ENCODE measurements at regions not wholly inside any gene's neighbourhood (a gene's known extent, or its start where the extent isn't known, plus 50 kb on each side); places are given as distances from the start of the nearest gene placed in this dataset.

DNA sequence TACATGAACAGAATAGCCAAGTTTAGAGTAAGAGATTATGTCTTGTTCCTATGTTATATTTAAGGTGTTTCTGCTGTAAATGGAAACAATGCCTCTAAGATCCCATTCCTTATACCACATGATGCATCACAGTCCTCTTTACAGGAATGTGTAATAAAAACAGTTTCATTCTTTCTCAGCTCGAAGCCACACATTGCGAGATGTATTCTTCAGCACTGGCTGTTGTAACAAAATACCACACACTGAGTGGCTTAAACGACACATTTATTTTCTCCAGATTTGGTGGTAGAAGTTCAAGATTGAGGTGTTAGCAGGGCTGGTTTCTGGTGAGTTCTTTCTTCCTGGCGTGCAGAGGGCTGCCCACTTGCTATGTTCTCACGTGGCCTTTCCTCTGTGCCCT lies 246.2 kb downstream of the SOCS6 start:
- no peak for TF ChIP-seq CREM (CRISPR knock-in tag; IDR thresholded peaks at IDR 0.05)
- TF ChIP-seq, protein P1, sequence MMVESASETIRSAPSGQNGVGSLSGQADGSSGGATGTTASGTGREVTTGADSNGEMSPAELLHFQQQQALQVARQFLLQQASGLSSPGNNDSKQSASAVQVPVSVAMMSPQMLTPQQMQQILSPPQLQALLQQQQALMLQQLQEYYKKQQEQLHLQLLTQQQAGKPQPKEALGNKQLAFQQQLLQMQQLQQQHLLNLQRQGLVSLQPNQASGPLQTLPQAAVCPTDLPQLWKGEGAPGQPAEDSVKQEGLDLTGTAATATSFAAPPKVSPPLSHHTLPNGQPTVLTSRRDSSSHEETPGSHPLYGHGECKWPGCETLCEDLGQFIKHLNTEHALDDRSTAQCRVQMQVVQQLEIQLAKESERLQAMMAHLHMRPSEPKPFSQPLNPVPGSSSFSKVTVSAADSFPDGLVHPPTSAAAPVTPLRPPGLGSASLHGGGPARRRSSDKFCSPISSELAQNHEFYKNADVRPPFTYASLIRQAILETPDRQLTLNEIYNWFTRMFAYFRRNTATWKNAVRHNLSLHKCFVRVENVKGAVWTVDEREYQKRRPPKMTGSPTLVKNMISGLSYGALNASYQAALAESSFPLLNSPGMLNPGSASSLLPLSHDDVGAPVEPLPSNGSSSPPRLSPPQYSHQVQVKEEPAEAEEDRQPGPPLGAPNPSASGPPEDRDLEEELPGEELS (CRISPR knock-in tag; IDR thresholded peaks at IDR 0.05): no peak
- TF ChIP-seq, protein P2, sequence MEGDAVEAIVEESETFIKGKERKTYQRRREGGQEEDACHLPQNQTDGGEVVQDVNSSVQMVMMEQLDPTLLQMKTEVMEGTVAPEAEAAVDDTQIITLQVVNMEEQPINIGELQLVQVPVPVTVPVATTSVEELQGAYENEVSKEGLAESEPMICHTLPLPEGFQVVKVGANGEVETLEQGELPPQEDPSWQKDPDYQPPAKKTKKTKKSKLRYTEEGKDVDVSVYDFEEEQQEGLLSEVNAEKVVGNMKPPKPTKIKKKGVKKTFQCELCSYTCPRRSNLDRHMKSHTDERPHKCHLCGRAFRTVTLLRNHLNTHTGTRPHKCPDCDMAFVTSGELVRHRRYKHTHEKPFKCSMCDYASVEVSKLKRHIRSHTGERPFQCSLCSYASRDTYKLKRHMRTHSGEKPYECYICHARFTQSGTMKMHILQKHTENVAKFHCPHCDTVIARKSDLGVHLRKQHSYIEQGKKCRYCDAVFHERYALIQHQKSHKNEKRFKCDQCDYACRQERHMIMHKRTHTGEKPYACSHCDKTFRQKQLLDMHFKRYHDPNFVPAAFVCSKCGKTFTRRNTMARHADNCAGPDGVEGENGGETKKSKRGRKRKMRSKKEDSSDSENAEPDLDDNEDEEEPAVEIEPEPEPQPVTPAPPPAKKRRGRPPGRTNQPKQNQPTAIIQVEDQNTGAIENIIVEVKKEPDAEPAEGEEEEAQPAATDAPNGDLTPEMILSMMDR (IDR thresholded peaks at IDR 0.05): no peak
- no peak for TF ChIP-seq ZNF138 (CRISPR knock-in tag; conservative IDR thresholded peaks at IDR 0.05)
- TF ChIP-seq, protein P3, sequence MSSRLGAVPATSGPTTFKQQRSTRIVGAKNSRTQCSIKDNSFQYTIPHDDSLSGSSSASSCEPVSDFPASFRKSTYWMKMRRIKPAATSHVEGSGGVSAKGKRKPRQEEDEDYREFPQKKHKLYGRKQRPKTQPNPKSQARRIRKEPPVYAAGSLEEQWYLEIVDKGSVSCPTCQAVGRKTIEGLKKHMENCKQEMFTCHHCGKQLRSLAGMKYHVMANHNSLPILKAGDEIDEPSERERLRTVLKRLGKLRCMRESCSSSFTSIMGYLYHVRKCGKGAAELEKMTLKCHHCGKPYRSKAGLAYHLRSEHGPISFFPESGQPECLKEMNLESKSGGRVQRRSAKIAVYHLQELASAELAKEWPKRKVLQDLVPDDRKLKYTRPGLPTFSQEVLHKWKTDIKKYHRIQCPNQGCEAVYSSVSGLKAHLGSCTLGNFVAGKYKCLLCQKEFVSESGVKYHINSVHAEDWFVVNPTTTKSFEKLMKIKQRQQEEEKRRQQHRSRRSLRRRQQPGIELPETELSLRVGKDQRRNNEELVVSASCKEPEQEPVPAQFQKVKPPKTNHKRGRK (CRISPR knock-in tag; IDR thresholded peaks at IDR 0.05; ENCODE audit: borderline replicate concordance): no peak
- no peak for TF ChIP-seq ELF4 (CRISPR knock-in tag; IDR thresholded peaks at IDR 0.05; ENCODE audit: low read depth)
